HG02840 (cell line): ENCODE measurements at regions not wholly inside any gene's neighbourhood (a gene's known extent, or its start where the extent isn't known, plus 50 kb on each side); places are given as distances from the start of the nearest gene placed in this dataset.
"Not testable (repeated sequence)": the region's sequence is repeated elsewhere in the genome, so short reads cannot be mapped to it uniquely, and the experiment has no call there.

Source experiments
- ATAC-seq: cut with Tn5 transposase; IDR thresholded peaks from one replicate; pipeline ENCODE4 v1.9.1; 2021; ENCODE audit warnings: mild to moderate bottlenecking, moderate library complexity, moderate number of reproducible peaks; ENCODE audit not compliant: unreplicated experiment, low FRiP score

DNA sequence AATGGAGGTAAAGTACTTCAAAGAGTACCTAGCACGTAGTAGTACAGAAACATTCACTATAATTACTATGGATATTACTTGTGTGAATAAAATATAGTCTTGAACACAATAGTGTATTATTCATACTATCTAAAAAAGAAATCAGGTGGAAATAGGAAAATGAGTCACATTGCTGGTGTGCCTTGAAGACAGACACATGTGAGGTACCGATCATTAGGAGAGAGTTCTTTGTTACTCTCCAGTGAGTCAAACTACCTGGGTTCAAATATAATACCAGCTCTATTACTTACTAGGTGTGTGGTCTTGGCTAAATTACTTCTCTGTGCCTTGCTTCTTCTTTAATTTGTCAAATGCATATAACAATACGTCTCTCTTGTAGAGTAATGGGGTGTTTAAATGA, 50.8 kb upstream of the BEND6 start:
- ATAC-seq = no peak

DNA sequence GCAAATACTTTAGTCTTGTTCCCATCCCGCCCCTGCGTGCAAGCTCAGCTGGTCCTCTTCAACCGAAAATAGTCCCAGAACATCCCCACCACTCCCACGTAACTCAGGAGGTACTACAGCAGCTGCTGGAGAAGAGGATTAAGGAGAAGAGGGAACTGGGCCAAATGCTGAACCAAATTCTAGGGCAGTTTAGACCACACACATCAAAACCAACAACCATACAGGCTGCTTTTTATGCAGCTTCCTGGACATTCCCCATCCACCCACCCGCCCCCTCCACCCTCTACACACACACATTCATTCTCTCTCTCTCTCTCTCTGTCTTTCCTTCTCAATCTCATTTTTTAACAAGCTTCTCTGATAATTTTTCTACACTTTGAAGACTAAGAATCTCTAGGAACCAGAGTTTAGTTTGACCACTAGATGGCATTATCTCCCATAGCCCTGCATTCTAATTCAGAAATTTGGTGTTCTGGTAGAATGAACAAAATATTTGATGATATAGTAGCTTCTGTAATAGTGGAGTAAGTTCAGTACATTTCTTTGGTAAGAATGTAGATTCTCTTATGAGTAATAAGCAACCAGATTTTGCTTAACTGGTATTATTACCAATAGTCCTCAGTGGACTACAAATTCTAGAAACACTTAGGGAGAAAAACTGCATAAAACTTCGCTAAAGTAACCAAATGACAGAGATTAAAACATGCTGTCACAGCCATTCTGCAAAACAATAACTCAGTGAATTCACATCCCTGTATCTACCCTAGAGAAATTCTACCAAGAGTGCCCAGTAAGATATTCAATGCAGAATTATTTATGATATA, 52.1 kb upstream of the BEND6 start:
- ATAC-seq = no peak

DNA sequence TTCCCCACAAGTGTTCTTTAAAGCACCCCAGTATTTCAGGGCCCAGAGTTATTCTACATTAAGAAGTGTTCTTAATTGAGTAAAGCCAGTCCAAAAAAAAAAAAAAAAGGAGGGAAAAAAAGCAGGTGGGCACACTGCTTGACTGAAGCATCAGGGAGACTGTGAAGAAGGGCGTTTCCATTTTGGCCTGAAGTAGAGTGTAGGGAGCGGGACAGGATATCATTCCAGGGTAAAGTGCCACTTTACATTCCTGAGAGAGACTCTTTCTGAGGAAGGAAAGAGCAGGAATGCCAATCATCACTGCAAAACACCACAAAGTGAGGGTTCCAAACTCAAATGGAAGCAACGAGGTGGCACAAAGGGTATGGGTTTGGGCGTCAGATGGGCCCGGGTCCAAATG, 54.1 kb upstream of the BEND6 start:
- no peak for ATAC-seq

DNA sequence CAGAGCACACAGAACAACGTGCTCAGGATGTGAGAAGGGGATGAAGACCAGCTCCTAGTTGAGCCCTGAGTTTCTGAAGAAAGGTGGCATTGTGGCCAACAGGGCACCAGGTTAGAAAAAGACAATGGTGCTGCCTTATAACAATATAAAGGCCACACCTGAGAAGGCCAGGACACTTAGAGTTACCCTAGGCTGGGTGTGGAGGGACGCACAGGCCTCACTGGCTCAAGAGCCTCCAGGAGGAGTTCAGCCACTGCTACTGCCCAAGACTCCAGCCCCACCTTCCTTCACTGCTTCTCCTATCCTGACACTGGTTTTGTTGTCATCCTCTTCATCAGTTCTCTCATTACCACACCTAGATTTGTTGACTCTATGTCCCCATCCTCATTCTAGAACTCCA, 55.2 kb upstream of the BEND6 start:
- ATAC-seq = no peak

DNA sequence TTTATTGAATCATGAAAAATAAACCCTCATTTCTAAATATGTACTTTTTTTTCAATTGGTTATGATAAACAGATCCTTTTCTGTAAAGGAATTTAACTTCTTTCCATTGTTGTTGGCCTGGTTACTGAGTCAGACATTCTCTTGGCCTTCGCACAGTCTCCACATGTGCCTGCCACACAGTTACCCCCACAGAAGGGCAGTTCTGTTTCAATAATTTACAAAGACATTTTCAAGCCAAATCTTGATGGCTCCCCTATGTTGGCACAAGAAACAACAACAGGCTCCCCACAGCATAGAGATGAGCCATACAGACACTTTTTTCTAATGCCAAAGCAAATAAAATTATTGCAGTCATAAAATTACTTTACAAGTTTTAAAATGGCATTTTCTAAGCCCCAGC, 55.6 kb upstream of the BEND6 start:
- ATAC-seq = no peak

DNA sequence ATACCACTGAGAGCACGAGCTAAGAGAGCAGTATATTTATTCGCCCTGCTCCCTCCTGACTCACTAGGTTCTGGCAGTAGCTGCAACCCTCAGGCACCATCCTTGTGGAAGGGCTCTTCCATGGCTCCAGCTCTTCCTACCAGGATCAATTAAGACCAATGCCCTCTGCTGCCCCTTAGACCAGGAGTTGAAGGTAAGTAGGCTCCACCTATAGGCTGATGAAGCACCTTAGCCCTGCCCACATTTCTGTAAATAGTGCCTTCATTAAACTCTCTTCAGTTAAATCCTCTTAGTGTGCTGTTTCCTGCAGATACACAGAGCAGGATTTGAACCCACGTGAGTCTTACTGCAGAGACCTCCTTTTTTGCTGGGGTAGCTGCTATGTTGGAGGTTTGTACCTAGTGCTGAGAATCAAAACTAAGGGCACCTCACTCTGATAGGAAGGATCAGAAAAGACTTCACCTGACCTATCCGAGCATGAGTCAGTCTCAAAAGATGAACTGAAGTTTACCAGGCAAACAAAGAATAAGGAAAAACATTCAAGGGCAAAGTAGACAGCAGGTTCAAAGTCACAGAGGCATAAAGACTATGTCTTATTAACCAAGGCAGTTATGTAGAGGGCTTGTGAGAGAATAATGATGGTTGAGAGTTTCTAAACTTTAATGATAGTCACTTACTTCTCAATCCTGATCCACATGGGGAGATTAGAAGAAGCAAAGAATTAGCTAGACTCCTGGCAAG, 56.9 kb upstream of the BEND6 start:
- no peak for ATAC-seq

DNA sequence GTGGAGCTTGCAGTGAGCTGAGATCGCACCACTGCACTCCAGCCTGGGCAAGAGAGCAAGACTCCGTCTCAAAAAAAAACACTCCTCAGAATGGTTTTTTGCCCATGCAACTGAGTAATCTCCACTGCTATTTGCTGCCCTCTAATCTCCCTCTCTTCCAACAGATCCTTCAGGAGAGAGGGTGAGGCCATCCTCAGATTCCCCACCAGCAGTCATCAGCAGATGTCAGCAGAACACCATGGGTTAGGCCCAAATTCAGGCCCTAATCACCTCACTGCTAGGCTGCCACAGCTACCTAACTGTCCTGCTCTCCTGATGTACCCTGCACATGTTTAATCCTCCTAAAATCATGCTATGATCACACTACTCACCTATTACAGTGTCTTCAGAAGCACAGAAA, 63.2 kb upstream of the BEND6 start:
- no peak for ATAC-seq

DNA sequence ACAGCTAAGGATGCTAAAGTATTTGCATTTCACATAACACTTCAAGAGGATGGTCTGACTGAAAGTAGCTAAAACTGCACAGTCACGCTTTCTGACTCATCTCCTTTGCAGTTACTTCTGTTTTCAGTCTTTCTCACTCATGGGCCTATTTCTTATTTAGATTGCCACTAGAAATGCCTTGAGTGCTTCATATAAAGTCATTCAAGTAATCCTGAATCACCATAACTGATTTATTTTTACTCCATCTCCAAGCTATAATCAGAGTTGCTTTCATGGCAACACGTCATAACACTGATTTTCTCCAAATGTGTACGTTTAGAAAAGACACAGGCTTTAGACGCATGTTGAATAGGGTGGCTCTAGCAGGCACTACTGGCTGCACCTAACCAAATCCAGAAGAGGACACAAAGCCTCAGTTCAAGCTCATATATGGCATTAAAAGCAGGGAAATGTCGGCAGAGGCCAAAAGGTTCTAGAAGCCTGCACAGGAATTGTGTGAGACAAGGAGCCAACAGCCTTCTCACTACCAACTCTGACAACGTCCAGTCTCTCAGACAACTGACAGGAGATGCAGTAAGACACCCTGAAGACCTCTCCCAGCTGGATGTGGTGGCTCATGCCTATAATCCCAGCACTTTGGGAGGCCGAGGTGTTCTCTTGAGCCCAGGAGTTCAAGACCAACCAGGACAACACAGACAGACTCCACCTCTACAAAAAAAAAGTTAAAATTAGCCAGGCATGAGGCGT, 64.1 kb upstream of the BEND6 start:
- ATAC-seq = peak; percentile 97

DNA sequence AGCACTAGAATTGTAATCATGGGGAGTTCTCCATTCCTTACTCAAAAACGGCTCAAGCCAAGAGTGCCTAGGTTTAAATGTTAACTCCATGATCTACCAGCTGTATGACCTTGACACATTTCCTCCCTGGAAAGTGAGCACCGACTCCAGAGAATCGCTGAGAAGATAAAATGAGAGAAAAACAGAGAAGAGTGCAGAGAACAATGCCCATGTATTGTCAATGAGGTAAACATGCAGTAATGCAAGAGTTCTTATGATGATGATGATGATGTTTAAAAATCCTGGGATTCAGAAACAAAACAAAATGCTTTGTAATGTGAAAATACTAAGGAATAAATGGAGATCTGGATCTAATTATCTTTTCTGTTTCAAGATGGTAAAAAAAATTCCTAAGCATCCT, 64.8 kb upstream of the BEND6 start:
- no peak for ATAC-seq

DNA sequence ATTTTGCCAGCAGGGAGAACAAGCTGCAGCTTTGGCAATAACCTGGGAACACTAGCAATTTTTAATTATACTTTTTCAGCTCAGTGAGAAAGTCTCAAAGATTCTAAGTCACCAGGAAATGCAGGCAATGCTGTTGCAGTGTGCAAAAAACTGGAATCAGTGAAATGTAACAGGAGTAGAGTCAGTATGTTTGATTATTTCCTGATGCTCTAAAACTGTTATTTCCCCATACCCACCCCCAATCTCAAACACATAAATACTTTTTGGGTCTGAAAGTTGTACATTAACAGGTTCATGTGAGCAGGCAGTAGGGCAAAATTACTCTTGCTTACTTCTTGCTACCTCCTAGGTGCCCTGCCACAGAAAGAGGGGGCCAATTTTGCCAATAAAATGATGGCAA, 65.4 kb upstream of the BEND6 start:
- no peak for ATAC-seq

DNA sequence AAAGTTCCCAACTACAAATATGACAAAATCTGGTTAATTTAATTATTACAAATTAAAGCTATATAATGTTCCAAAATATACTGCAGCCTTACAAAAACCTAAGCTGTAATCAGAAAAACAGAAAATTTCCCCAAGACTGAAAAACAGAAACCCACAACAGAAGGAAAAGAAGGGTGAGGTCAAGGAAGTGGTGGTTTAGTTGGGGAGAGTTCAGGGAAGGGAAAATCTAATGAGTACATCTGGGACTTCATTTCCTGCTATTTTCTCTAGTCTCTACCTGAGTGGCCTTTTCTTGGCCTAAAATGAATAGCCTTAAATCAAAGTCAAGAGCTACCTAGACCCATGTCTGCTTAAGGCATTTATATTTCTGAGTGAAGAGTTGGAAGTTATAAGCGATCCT, 66.2 kb upstream of the BEND6 start:
- no peak for ATAC-seq

DNA sequence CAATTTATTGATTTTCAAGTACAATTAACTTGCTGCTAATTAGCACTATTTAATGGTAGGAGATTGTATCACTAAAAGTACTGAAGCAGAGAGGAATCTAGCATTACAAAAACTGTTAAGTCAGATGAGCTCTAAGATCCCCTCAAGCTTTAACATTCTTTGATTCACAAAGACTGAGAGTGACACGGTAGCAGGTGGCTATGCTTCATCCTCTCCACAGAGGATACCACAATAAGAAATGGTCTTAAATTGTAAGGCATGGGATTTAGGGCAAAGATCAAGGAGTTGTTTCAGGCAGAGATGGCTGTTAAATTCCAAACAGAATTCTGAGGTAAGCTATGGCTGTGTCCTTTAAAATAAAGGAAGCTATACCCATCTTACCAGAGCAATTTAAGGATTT, 67.8 kb upstream of the BEND6 start:
- ATAC-seq = no peak

DNA sequence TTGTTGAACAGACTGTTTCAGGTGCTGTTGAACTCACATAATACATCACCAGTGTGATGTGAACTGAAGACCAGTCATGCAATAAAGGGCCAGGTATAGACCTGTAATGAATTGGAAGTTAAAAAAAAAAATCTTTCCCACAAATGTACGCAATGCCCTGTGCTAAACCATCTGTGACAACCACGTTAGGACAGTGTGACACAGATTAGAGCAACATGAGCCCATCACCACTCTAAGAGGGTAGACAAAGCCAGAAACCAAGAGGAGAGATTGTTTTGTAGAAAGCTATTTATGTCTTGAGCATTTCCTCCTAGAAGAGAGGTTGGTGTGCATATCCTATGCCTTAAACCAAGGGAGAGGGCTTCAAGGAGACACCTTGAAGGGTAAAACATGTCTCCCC, 77.0 kb upstream of the BEND6 start:
- no peak for ATAC-seq

DNA sequence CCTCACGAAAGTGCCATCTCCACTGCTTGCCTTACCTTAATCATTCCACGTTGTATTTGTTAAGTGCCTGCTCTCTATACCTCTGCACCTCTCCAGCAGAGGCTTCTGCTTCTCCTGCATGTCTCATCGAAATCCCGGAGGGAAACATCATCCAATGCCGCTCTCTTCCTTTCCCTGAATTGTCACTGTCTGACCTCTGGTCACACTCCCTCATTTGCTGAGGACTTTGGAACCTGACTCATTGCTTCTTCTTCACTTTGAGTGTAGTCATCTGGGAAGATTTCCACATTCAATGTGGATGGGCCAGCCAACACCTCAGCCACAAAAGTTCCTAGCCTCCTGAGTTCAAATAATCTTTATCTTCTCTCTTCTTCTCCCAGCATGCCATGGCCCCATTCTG, 78.9 kb upstream of the BEND6 start:
- ATAC-seq = no peak

DNA sequence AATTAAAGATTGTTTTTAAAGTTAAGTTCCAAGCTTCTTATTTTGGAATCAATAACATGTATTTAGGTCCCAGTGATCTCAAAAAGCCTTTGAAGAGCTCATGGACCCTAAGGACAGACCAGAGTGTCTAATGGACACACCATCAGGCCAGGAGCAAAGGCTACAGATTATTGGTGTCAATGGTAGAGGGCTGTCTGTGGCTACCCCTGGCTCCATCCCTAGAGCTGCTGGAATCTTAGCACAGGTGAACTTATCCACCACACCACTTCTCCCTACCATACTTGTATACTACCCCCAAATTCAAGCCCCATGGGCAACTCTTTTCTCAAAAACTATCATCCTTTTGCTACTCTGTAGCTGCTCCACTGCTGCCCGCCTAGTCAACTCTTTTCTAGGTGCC, 79.4 kb upstream of the BEND6 start:
- ATAC-seq = no peak

DNA sequence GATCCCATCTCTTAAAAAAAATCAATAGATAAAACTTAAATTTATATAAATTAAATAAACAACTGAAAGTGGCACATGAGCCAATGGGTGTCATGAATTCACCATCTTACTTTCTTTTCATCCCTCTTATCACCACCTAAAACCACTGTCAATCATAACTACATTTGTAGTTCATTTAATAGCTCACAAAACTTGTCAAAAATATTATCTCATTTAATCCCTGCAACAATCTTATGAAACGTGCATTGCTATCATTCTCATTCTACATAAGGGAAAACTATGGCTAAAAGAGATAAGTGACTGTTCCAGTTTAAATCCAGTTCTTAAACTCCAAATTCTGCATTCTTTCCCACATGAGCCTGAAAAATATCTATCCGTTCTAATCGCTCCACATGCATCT, 80.6 kb upstream of the BEND6 start:
- ATAC-seq = no peak

DNA sequence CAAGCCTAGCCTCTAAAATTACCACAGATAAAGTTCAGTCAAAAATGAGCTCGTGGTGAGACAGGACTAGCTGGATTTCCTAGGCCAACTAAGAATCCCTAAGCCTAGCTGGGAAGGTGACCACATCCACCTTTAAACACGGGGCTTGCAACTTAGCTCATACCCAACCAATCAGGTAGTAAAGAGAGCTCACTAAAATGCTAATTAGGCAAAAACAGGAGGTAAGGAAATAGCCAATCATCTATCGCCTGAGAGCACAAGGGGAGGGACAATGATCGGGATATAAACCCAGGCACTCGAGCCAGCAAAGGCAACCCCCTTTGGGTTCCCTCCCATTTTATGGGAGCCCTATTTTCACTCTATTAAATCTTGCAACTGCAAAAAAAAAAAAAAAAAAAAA, 84.9 kb upstream of the BEND6 start:
- not testable (repeated sequence) for ATAC-seq

DNA sequence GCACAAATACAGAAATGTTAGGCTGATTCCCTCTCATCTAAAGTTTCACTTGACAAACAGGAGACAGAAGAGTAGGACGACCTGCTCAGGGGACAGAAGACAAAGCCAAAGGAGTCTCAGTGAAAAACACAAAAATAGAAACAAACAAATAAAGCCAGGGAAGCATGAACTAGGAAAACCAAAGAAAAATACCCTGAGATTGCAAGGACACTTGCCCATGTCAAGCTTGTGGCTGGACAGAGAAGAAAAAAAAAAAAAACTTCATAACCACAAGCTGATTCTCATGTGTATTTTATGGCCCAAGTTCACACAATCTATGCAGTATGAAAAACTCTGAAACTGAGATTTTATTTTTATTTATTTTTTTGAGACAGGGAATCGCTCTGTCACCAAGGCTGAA, 85.6 kb upstream of the BEND6 start:
- no peak for ATAC-seq

DNA sequence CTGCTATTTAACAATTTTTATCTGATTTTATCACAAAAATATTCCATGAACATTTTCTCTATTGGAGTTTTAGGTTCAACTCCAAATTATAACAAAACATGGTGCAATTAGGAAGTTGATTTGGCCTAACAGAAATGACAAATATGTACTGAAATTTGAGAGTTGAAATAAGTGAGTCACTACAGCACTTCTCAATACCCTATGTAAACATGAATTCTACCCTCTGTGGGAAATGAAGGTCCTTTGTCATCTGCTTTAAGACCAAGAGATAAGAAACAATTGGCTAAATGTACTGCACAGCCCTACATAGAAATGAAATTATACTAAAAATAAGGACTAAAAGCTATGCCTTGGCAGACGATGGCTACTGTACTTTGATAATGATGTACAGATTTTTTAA, 86.2 kb upstream of the BEND6 start:
- ATAC-seq = no peak

DNA sequence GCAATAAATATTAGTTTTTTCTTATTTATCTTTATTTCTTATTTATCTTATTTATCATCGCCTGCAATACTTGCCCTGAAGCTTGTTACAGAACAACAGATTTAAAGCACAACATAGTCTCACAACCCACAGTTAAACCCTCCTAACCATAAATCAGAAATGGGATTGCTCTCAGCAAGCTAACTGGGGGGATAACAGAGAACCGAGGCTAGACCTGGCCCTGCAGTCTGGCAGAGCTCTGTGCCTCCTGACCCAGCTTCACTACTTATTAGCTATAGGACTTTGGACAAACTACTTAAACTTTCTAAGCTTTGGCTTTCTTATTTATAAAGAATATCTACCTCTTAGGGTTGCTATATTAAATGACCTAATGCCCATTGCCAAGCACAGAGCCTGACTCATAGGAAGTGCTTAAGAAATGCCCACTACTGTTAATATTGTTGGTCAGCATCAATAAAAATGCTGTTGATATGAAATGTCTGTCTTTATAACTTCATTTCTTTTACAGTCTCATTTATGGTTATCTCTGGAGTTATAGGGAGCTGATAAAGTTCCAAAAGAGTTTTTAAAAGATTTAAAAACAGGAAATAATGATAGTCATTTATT, 87.9 kb upstream of the BEND6 start:
- no peak for ATAC-seq
